HepG2 (cell line): ENCODE measurements at regions not wholly inside any gene's neighbourhood (a gene's known extent, or its start where the extent isn't known, plus 50 kb on each side); places are given as distances from the start of the nearest gene placed in this dataset.

ENCODE experiments used
- POLR2A ChIP-seq, 2 experiments: IDR thresholded peaks; 2 replicates each; pipeline ENCODE4 v1.6.1; 2011; ENCODE audit warnings: low read depth in 2 of 2, low read length in 2 of 2, mild to moderate bottlenecking in 1 of 2, moderate library complexity in 1 of 2; ENCODE audit not compliant: insufficient read depth in 1 of 2
- POLR2AphosphoS5 ChIP-seq: IDR thresholded peaks from 2 replicates; pipeline ENCODE4 v1.6.1; 2012; ENCODE audit warnings: low read depth, low read length
- RAD21 ChIP-seq: fragments of 450-650 bp; formaldehyde crosslinking; IDR thresholded peaks from 2 replicates; pipeline ENCODE4 v1.5.0; 2020; ENCODE audit warnings: mild to moderate bottlenecking
- TERF1 ChIP-seq: sonication (generic); formaldehyde crosslinking; IDR thresholded peaks from 2 replicates; pipeline ENCODE4 v1.8.0; 2022; ENCODE audit warnings: mild to moderate bottlenecking, missing genetic modification reagents, moderate library complexity
- ZNF253 ChIP-seq: sonication (generic); formaldehyde crosslinking; IDR thresholded peaks from 2 replicates; pipeline ENCODE4 v1.8.0; 2022; ENCODE audit warnings: mild to moderate bottlenecking, missing genetic modification reagents, borderline replicate concordance

DNA sequence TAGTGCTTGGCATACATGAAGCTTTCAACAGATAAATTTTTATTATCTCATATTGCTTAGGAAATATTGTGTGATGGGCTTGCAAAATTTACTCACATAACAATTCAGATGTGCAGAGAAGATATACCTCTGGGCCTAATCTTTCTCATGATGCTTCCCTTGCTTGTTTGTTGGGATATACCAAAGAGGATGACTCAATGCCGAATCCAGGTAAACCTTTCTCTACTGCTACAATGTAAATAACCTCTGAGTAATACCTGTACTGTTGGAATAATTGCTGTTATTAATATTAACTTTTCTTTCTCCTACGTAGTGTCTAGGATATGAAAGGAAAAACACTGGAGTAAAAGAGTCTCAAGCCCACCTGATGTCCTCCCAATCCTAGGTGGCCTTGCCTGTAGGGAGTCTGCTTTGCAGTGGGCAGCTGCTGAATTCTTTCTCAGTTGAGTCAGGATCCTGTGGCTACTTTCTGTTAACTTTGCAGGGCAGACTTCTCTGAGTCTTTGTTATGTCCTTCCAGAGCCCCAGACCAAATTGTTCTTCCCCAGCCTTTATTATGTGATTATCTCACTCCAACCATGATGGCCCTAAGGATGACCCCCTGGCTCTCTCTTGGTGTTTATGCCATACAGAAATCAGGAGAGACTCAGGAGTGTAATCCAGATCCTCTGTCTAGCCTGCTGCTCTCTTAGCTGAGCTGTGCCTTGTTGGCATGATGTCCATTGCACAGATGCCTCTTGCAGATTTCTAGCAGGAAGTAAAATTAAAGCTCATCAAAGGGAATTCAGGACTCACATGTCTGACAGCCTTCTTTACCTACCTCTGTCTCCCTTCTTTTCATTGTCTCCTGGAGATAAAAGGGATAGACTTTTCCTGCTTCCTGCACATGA is 208.1 kb downstream of the SNX18 start:
- TF ChIP-seq POLR2A (IDR thresholded peaks at IDR 0.05; ENCODE audit: insufficient read depth in 1 of 2, low read depth in 2 of 2, low read length in 2 of 2) (no peak), RAD21 (CRISPR knock-in tag) (no peak), TERF1 (no peak), POLR2AphosphoS5 (no peak), ZNF253 (CRISPR knock-in tag) (no peak)
